AG09319 (cell line): ENCODE measurements at regions not wholly inside any gene's neighbourhood (a gene's known extent, or its start where the extent isn't known, plus 50 kb on each side); places are given as distances from the start of the nearest gene placed in this dataset.

Source experiments
- DNase-seq: peaks from one replicate; pipeline ENCODE4 v3.0.0-alpha.2; 2010; ENCODE audit warnings: low read depth; ENCODE audit errors: extremely low read depth
- TF ChIP-seq, protein P1 (sequence below): IDR thresholded peaks from 2 replicates; pipeline ENCODE4 v1.5.1; 2011; ENCODE audit warnings: low read depth, mild to moderate bottlenecking, inconsistent platforms, low read length, moderate library complexity

DNA sequence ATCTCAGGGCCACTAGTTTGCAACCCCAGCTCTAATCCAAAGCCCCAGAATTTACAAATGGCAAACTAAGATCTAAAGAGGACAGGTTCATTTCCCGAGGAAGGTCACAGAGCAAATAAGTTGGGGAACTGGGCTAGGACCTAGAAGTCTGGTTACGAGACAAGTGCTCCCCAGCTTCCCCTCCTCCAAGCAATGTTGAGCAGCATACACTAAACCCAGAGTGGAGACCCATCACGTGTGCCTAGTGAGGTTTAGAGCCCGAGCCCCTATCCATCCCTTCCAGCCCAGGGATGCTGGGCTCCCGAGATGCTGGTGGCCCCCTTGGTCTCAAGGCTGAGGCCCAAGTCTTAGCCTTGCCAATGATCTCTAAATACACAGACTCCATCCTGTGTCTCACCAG lies 209.5 kb upstream of the ZMIZ1 start:
- no peak for DNase-seq
- TF ChIP-seq, protein P1, sequence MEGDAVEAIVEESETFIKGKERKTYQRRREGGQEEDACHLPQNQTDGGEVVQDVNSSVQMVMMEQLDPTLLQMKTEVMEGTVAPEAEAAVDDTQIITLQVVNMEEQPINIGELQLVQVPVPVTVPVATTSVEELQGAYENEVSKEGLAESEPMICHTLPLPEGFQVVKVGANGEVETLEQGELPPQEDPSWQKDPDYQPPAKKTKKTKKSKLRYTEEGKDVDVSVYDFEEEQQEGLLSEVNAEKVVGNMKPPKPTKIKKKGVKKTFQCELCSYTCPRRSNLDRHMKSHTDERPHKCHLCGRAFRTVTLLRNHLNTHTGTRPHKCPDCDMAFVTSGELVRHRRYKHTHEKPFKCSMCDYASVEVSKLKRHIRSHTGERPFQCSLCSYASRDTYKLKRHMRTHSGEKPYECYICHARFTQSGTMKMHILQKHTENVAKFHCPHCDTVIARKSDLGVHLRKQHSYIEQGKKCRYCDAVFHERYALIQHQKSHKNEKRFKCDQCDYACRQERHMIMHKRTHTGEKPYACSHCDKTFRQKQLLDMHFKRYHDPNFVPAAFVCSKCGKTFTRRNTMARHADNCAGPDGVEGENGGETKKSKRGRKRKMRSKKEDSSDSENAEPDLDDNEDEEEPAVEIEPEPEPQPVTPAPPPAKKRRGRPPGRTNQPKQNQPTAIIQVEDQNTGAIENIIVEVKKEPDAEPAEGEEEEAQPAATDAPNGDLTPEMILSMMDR, result no peak

DNA sequence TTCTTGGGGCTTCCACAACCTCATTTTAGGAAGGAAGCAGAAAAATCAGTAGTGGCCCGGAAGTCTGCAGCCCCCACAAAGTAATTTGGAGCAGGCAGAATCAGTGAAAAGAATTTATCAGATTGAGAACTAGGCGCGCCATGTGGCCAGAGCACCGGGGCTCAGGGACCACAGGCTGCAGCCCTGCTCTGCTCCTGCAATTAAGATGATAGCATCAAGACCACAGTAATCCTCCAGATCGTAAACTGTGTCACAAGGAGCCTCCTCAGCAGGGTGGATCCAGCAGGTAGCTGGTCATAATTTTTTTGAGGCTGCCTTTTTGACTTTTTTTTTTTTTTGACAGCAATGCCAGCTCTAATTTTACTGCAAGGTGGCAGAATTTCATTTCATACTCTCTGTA lies 209.0 kb upstream of the ZMIZ1 start:
- no peak for DNase-seq
- TF ChIP-seq, protein P1, result no peak

DNA sequence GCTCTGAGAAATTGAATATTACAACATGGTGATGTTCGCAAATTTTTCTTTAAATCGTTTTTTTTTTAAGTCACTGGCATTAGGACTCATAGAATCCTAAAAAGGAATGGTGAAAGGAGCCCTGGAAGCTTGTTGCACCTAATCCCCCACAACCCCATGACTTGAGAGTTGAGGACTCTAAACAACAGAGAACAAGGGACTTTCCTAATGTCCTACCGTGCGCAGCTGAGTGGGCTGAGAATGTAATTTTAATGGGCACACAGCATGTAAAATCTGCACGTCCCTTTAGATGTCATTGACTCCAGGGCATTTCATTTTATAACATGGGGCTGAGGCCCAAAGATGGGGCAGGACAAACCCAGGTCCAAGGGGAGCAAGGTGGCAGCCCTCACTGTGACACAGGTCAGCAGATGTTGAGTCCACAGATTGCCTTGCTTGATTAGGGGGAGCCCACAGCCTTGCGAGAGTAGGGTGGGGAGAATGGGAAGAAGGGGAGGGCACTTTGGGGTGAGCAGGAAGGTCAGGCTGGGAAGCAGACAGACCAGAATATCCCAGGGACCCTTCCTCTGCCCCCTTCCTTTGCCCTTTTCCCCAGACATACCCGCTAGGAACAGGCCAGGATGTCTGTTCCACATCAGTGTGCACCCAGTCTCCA lies 208.4 kb upstream of the ZMIZ1 start:
- TF ChIP-seq, protein P1, result no peak
- DNase-seq, result no peak

DNA sequence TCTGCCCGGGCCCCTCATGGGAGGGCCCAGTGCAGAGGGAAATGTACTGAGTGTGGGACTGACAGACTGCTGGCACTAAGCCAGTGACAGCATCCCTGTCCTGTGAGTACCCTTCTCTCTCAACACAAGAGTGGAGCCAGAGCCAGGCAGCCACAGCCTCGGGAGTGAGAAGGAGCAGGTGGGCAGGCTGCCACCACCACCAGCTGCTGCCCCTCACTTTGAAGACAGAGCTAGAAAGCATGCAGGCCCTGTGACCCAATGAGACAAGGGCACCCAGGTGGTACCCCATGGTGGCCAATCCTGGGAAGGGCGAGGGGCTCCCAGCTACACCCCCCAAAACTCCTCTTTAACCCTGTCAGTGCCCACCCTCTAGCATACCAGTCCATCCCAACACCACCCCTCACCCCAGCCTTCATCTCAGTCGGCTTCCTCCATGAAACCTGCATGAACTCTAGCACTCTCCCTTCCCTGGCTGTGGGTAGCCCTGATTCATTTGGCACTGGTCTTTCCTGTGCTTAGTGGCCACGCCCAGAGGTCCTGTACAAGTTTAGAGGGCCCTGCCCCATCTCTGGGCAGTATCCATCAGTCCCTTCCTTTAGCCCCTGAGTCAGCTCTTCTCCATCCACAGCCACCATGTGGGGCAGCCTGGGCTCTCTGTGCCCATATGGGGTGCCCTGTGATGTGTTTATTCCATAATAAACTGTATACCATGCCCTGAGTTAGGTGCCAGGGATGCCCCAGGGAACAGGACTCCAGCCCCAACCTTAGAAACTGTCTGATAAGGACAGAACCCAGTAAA lies 207.0 kb upstream of the ZMIZ1 start:
- TF ChIP-seq, protein P1, result no peak

DNA sequence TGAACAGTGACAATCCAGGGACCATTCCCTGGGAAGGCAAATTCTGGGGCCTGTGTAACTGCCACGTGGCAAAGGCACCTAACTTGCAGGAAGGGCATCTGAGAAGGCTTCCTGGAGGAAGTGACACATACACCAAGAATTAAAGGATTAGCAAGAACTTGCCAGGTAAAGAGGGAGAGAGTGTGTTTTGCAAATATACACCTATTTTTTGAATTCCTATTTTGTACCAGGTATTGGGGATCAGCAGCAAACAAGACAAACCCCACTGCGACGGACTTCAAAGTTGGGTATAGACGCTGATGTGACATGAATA lies 206.5 kb upstream of the ZMIZ1 start:
- TF ChIP-seq, protein P1, result no peak
- DNase-seq, result no peak

More for the DNA sequence above, 207.0 kb upstream of the ZMIZ1 start:
- DNase-seq, result no peak

DNA sequence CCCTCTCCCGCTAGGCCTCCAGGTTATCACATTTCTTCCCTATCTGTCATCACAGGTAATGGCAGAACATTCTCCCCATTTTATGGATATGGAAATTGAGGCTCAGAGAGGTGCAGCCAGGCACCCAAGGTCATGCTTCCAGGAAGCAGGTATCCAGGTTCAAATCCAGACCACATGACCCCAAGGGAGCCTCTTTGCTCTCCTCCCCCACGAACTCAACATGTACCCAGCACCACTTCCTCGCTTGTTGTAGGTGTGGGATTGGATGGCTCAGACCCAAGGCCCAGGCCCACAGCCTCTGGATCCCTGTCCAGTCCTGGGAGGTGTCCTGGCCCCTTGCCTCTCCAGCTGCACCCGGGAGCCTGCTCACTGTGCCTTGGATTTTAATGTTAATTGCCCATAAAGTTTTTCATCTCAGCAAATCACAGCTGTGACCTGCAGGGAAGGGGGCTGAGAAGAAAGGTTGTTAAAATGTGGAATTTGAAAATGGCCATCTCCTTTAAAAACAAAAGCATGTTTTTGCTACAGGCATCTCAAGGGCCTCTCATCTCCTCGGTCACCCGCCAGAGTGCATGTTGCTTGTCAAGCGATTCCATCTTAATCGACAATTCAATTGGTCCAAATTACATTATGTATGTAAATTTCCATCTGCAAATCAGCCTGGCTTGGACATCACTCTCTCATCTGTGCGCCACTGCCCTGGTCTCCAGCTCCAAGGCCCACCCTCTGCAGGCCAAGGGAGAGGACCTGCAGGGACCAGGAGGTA lies 205.4 kb upstream of the ZMIZ1 start:
- TF ChIP-seq, protein P1, result no peak

DNA sequence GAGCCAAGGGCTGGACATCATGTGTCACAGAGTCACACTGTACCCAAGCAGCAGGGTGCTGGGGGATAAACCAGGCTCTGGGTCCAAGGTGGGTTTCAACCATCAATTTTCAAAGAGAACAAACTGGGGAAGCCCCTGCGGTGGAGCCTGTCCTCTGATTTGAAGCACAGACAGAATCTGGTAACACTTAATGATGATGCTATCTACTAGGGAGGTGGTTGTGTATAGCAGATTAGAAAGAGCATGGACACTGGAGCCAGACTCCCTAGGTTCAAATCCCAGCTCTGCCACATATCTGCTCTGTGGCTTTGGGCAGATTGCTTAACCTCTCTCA lies 204.9 kb upstream of the ZMIZ1 start:
- TF ChIP-seq, protein P1, result no peak
- no peak for DNase-seq

More for the DNA sequence above, 205.4 kb upstream of the ZMIZ1 start:
- DNase-seq, result no peak
